Activated CD4-positive, alpha-beta T cell treated with anti-CD3 and anti-CD28 coated beads for 1 hour (primary cell): ENCODE measurements at regions not wholly inside any gene's neighbourhood (a gene's known extent, or its start where the extent isn't known, plus 50 kb on each side); places are given as distances from the start of the nearest gene placed in this dataset.

Experiments used
- DNase-seq: peaks from one replicate; pipeline ENCODE4 v3.0.0-alpha.2; 2020

- no peak for DNase-seq
These were observed 56.2 kb upstream of the RMDN2 start for GRCh38 chr2:37868866-37869265.

GRCh38 chr2:37869304-37869703 lies 55.8 kb upstream of the RMDN2 start:
- DNase-seq, result no peak

GRCh38 chr2:37869771-37870170 lies 55.3 kb upstream of the RMDN2 start:
- DNase-seq, result no peak

- DNase-seq, result no peak
These were observed 54.3 kb upstream of the RMDN2 start for GRCh38 chr2:37870829-37871228.

GRCh38 chr2:37871456-37872191 lies 53.5 kb upstream of the RMDN2 start:
- DNase-seq, result no peak

- no peak for DNase-seq
These were observed 52.8 kb upstream of the RMDN2 start for GRCh38 chr2:37872192-37872750.

- DNase-seq, result no peak
These were observed 51.9 kb upstream of the RMDN2 start for GRCh38 chr2:37873229-37873628.

- DNase-seq, result no peak
These were observed 51.2 kb upstream of the RMDN2 start for GRCh38 chr2:37873749-37874330.

- DNase-seq, result no peak
These were observed 50.6 kb upstream of the RMDN2 start for GRCh38 chr2:37874470-37874869.
